ENCODE measurements at regions not wholly inside any gene's neighbourhood (a gene's known extent, or its start where the extent isn't known, plus 50 kb on each side); places are given as distances from the start of the nearest gene placed in this dataset.

GRCh38 chr13:39200249-39200910 lies 162.1 kb downstream of the NHLRC3 start:
- intact Hi-C loops (cut with micrococcal nuclease; ENCODE audit: unreplicated experiment) (no loop called here), in situ Hi-C loops (cut with HindIII; ENCODE audit: low pct_unique_long_range_greater_than_20kb, low sequenced_read_pairs) (no loop called here)
- no peak overlapping the region for H3K27ac ChIP-seq (ENCODE audit: low read length)
- H3K9me3 ChIP-seq (ENCODE audit: control insufficient read depth, insufficient read depth, low read depth, low read length), result no peaks in the 10 kb centered on the region
- TF ChIP-seq REST (IDR thresholded peaks at IDR 0.05; ENCODE audit: insufficient read depth in 1 of 2, low read depth in 2 of 2, low read length in 1 of 2) (no peak), SIN3A (IDR thresholded peaks at IDR 0.05; ENCODE audit: borderline replicate concordance, insufficient read depth, low read depth, low read length) (no peak), TCF7L2 (IDR thresholded peaks at IDR 0.05; ENCODE audit: low read depth, low read length) (no peak), CTCF (IDR thresholded peaks at IDR 0.05) (no peak), POLR2AphosphoS5 (IDR thresholded peaks at IDR 0.05; ENCODE audit: low read depth, low read length) (no peak)
- ChIA-PET POLR2A (no interaction called here), CTCF (no interaction called here)
- no peaks in the 10 kb centered on the region for H3K4me1 ChIP-seq (ENCODE audit: control insufficient read depth, insufficient read depth, low read length)
- no peaks in the 10 kb centered on the region for H3K36me3 ChIP-seq (ENCODE audit: control insufficient read depth, insufficient read depth, low read length)
- H3K4me3 ChIP-seq (ENCODE audit: low read depth in 2 of 2, low read length in 2 of 2), result no peak overlapping the region
- DNase-seq (ENCODE audit: low read depth, low spot score) (no peak), ATAC-seq (no peak)
- no TSS peak for BruUV-seq (replicated peaks)
- no peaks in the 10 kb centered on the region for H3K27me3 ChIP-seq (ENCODE audit: control insufficient read depth, insufficient read depth, low read length)

GRCh38 chr13:39201180-39201579 lies 162.9 kb downstream of the NHLRC3 start:
- no peak overlapping the region for H3K4me3 ChIP-seq (ENCODE audit: low read depth in 2 of 2, low read length in 2 of 2)
- CTCF ChIA-PET, result no interaction called here
- no TSS peak for BruUV-seq (replicated peaks)
- no peak for DNase-seq (ENCODE audit: low read depth, low spot score)
- no peaks in the 10 kb centered on the region for H3K9me3 ChIP-seq (ENCODE audit: control insufficient read depth, insufficient read depth, low read depth, low read length)
- no peaks in the 10 kb centered on the region for H3K36me3 ChIP-seq (ENCODE audit: control insufficient read depth, insufficient read depth, low read length)
- no peak for TF ChIP-seq CTCF (IDR thresholded peaks at IDR 0.05)
- no peak for TF ChIP-seq REST (IDR thresholded peaks at IDR 0.05; ENCODE audit: insufficient read depth in 1 of 2, low read depth in 2 of 2, low read length in 1 of 2)
- no peak for TF ChIP-seq TCF7L2 (IDR thresholded peaks at IDR 0.05; ENCODE audit: low read depth, low read length)
- TF ChIP-seq SIN3A (IDR thresholded peaks at IDR 0.05; ENCODE audit: borderline replicate concordance, insufficient read depth, low read depth, low read length), result no peak
- TF ChIP-seq POLR2AphosphoS5 (IDR thresholded peaks at IDR 0.05; ENCODE audit: low read depth, low read length), result no peak
- in situ Hi-C loops (cut with HindIII; ENCODE audit: low pct_unique_long_range_greater_than_20kb, low sequenced_read_pairs) (no loop called here), intact Hi-C loops (cut with micrococcal nuclease; ENCODE audit: unreplicated experiment) (no loop called here)
- no peak overlapping the region for H3K27ac ChIP-seq (ENCODE audit: low read length)
- H3K4me1 ChIP-seq (ENCODE audit: control insufficient read depth, insufficient read depth, low read length), result no peaks in the 10 kb centered on the region
- no peak for ATAC-seq
- no peaks in the 10 kb centered on the region for H3K27me3 ChIP-seq (ENCODE audit: control insufficient read depth, insufficient read depth, low read length)
- POLR2A ChIA-PET, result no interaction called here
